A673 (cell line): ENCODE measurements at regions not wholly inside any gene's neighbourhood (a gene's known extent, or its start where the extent isn't known, plus 50 kb on each side); places are given as distances from the start of the nearest gene placed in this dataset.

Experiments
- BruUV-seq: library from RNA; stranded (reverse); fragments of 400-500 nt; replicated peaks from 2 replicates; lab custom pipeline; 2021; lab: Mats Ljungman, UMichigan
- CTCF ChIA-PET: fragments of 300-600 bp; sonication (Branson Sonifier 250); formaldehyde crosslinking; loops from one replicate; lab custom pipeline; 2022; ENCODE audit warnings: antibody characterized with exemption; lab: Charles Lee
- POLR2A ChIA-PET: fragments of 300-600 bp; sonication (Branson Sonifier 250); formaldehyde crosslinking; loops from one replicate; lab custom pipeline; 2022; ENCODE audit warnings: antibody characterized with exemption; ENCODE audit not compliant: low non-redundant PET; lab: Charles Lee
- DNase-seq: peaks from one replicate; pipeline ENCODE4 v3.0.0-alpha.2; 2015; ENCODE audit warnings: low spot score
- H3K27ac ChIP-seq: fragments of 200-600 bp; sonication (generic); 2 replicates; pipeline ENCODE4 v1.5.1; 2016; ENCODE audit warnings: mixed run types, low read depth, mild to moderate bottlenecking, mixed read lengths, antibody characterized with exemption, low read length; ENCODE audit not compliant: poor library complexity, severe bottlenecking
- H3K27me3 ChIP-seq: fragments of 200-600 bp; sonication (generic); replicated peaks from 2 replicates; pipeline ENCODE4 v1.6.1; 2017; ENCODE audit warnings: mixed run types, low read depth, mild to moderate bottlenecking, mixed read lengths, antibody characterized with exemption, low read length; ENCODE audit not compliant: insufficient read depth, poor library complexity
- H3K36me3 ChIP-seq: fragments of 200-600 bp; sonication (generic); 2 replicates; pipeline ENCODE4 v1.6.1; 2016; ENCODE audit warnings: mixed run types, mild to moderate bottlenecking, mixed read lengths, antibody characterized with exemption, low read length; ENCODE audit not compliant: insufficient read depth, poor library complexity, severe bottlenecking
- H3K4me1 ChIP-seq: fragments of 200-600 bp; sonication (generic); 2 replicates; pipeline ENCODE4 v1.6.1; 2017; ENCODE audit warnings: mixed run types, mild to moderate bottlenecking, mixed read lengths, antibody characterized with exemption, low read length; ENCODE audit not compliant: insufficient read depth, poor library complexity, severe bottlenecking
- H3K4me3 ChIP-seq: fragments of 200-600 bp; sonication (generic); 2 replicates; pipeline ENCODE4 v1.5.1; 2016; ENCODE audit warnings: low read depth, mixed run types, mild to moderate bottlenecking, mixed read lengths, low read length; ENCODE audit not compliant: poor library complexity, severe bottlenecking
- H3K9me3 ChIP-seq: fragments of 200-600 bp; sonication (generic); 2 replicates; pipeline ENCODE4 v1.6.1; 2016; ENCODE audit warnings: mixed run types, low read depth, mild to moderate bottlenecking, mixed read lengths, antibody characterized with exemption, low read length; ENCODE audit not compliant: poor library complexity, severe bottlenecking
- EZH2 ChIP-seq: fragments of 200-600 bp; sonication (generic); IDR thresholded peaks from 2 replicates; pipeline ENCODE4 v1.6.1; 2017; ENCODE audit warnings: borderline replicate concordance, low read depth, mild to moderate bottlenecking, mixed read lengths, antibody characterized with exemption, low read length; ENCODE audit not compliant: poor library complexity, severe bottlenecking
- intact Hi-C: fragments of 100-400 bp; cut with micrococcal nuclease; formaldehyde crosslinking; loops from one replicate; pipeline ENCODE4 v1.10.0; 2022; ENCODE audit not compliant: unreplicated experiment
- TF ChIP-seq, protein P1 (sequence below): fragments of 300-800, 200-600 bp; sonication (generic); conservative IDR thresholded peaks from 2 replicates; pipeline ENCODE4 v1.5.1; 2017; ENCODE audit warnings: low read depth, mild to moderate bottlenecking, antibody characterized with exemption, low read length, moderate library complexity, mixed read lengths

DNA sequence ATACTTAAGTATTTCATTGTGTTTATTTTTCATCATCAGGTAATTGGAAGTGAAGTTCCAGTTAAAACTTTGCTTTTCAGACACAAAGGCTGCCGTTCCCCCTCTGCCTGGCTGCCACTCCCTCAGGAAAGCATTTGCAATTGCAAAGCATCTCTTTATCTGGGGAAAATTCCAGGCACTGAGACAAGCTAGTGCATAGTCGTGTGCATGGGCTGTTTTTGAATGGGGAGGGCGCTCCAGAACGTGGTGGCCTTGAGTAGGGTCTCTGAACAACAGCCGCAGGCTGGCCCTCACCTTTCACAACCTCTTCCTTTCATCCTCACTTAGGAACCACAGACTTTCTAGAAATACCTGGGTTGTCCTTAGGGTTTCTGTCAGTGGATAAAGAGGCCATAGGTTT, 285.1 kb upstream of the ADAMTS16 start:
- no TSS peak for BruUV-seq
- ChIA-PET CTCF (no interaction called here), POLR2A (no interaction called here)
- intact Hi-C loops, result no loop called here
- Histone ChIP-seq H3K27me3 (peaks cover 37% of the 10 kb centered on the region), H3K27ac (no peak overlapping the region), H3K4me3 (no peak overlapping the region), H3K9me3 (no peaks in the 10 kb centered on the region), H3K4me1 (no peaks in the 10 kb centered on the region), H3K36me3 (no peaks in the 10 kb centered on the region)
- no peak for DNase-seq
- no peak for TF ChIP-seq EZH2
- TF ChIP-seq, protein P1, sequence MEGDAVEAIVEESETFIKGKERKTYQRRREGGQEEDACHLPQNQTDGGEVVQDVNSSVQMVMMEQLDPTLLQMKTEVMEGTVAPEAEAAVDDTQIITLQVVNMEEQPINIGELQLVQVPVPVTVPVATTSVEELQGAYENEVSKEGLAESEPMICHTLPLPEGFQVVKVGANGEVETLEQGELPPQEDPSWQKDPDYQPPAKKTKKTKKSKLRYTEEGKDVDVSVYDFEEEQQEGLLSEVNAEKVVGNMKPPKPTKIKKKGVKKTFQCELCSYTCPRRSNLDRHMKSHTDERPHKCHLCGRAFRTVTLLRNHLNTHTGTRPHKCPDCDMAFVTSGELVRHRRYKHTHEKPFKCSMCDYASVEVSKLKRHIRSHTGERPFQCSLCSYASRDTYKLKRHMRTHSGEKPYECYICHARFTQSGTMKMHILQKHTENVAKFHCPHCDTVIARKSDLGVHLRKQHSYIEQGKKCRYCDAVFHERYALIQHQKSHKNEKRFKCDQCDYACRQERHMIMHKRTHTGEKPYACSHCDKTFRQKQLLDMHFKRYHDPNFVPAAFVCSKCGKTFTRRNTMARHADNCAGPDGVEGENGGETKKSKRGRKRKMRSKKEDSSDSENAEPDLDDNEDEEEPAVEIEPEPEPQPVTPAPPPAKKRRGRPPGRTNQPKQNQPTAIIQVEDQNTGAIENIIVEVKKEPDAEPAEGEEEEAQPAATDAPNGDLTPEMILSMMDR, result no peak

GRCh38 chr5:4855880-4856279, 284.2 kb upstream of the ADAMTS16 start:
- ChIA-PET CTCF (no interaction called here), POLR2A (no interaction called here)
- no peaks in the 10 kb centered on the region for H3K9me3 ChIP-seq
- no peak for DNase-seq
- no peaks in the 10 kb centered on the region for H3K4me1 ChIP-seq
- TF ChIP-seq, protein P1, result no peak
- no peak for TF ChIP-seq EZH2
- no TSS peak for BruUV-seq
- intact Hi-C loops, result no loop called here
- H3K4me3 ChIP-seq, result no peak overlapping the region
- H3K27ac ChIP-seq, result no peak overlapping the region
- no peaks in the 10 kb centered on the region for H3K36me3 ChIP-seq
- H3K27me3 ChIP-seq, result peaks cover 37% of the 10 kb centered on the region

DNA sequence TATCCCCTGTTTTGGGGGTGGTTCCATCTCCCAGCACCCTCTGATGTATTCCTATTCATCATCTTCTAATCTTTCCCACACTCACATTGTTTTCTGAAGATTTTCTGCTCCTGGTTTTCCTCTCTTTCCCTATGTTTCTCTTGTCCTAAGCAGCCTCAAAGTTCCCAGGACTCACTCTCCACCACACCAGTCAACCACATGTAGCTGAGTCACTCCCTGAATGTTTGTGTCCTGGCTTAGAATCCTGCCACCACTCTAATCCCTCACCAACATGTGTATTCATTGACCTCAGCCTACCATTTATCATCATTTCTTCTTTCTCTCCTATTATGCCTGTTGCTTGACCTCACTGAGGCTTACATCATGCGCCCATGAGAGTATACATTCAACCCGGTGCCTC, 282.4 kb upstream of the ADAMTS16 start:
- DNase-seq, result no peak
- peaks cover 37% of the 10 kb centered on the region for H3K27me3 ChIP-seq
- no peaks in the 10 kb centered on the region for H3K36me3 ChIP-seq
- TF ChIP-seq, protein P1, result no peak
- no peak for TF ChIP-seq EZH2
- POLR2A ChIA-PET, result no interaction called here
- H3K27ac ChIP-seq, result no peak overlapping the region
- intact Hi-C loops, result no loop called here
- no TSS peak for BruUV-seq
- no peak overlapping the region for H3K4me3 ChIP-seq
- H3K9me3 ChIP-seq, result no peaks in the 10 kb centered on the region
- CTCF ChIA-PET, result no interaction called here
- no peaks in the 10 kb centered on the region for H3K4me1 ChIP-seq
